ENCODE measurements at regions not wholly inside any gene's neighbourhood (a gene's known extent, or its start where the extent isn't known, plus 50 kb on each side); places are given as distances from the start of the nearest gene placed in this dataset.

- DNase-seq: no peak
Measured at GRCh38 chr10:9634466-9634865, 1383.2 kb upstream of the CELF2 start.

- no peak for DNase-seq
Measured at GRCh38 chr10:9635691-9636090, 1382.0 kb upstream of the CELF2 start.

- DNase-seq: no peak
Measured at GRCh38 chr10:9636216-9636615, 1381.5 kb upstream of the CELF2 start.

- no peak for DNase-seq
Measured at GRCh38 chr10:9643782-9644181, 1373.9 kb upstream of the CELF2 start.

GRCh38 chr10:9645404-9645803 is 1372.3 kb upstream of the CELF2 start:
- DNase-seq: no peak

- no peak for DNase-seq
Measured at GRCh38 chr10:9645928-9646600, 1371.6 kb upstream of the CELF2 start.

- no peak for DNase-seq
Measured at GRCh38 chr10:9654261-9654660, 1363.4 kb upstream of the CELF2 start.

- no peak for DNase-seq
Measured at GRCh38 chr10:9656386-9656785, 1361.3 kb upstream of the CELF2 start.

- DNase-seq: no peak
Measured at GRCh38 chr10:9656996-9657395, 1360.7 kb upstream of the CELF2 start.

GRCh38 chr10:9657530-9657929 is 1360.1 kb upstream of the CELF2 start:
- DNase-seq: no peak

GRCh38 chr10:9668411-9668810 is 1349.3 kb upstream of the CELF2 start:
- DNase-seq: no peak

- no peak for DNase-seq
Measured at GRCh38 chr10:9670911-9671310, 1346.8 kb upstream of the CELF2 start.

- no peak for DNase-seq
Measured at GRCh38 chr10:9681655-9682054, 1336.0 kb upstream of the CELF2 start.

GRCh38 chr10:9682802-9683201 is 1334.9 kb upstream of the CELF2 start:
- no peak for DNase-seq

GRCh38 chr10:9684186-9684585 is 1333.5 kb upstream of the CELF2 start:
- no peak for DNase-seq

GRCh38 chr10:9685596-9685995 is 1332.1 kb upstream of the CELF2 start:
- no peak for DNase-seq

- no peak for DNase-seq
Measured at GRCh38 chr10:9688711-9689110, 1329.0 kb upstream of the CELF2 start.

- DNase-seq: no peak
Measured at GRCh38 chr10:9707216-9707615, 1310.5 kb upstream of the CELF2 start.

- DNase-seq: no peak
Measured at GRCh38 chr10:9709849-9710248, 1307.8 kb upstream of the CELF2 start.

- no peak for DNase-seq
Measured at GRCh38 chr10:9712393-9712792, 1305.3 kb upstream of the CELF2 start.

GRCh38 chr10:9719246-9719645 is 1298.4 kb upstream of the CELF2 start:
- no peak for DNase-seq

GRCh38 chr10:9733766-9734165 is 1283.9 kb upstream of the CELF2 start:
- no peak for DNase-seq

GRCh38 chr10:9734218-9734617 is 1283.5 kb upstream of the CELF2 start:
- DNase-seq: no peak

- no peak for DNase-seq
Measured at GRCh38 chr10:9735731-9736130, 1281.9 kb upstream of the CELF2 start.

GRCh38 chr10:9743639-9744038 is 1274.0 kb upstream of the CELF2 start:
- no peak for DNase-seq

- no peak for DNase-seq
Measured at GRCh38 chr10:9745158-9745557, 1272.5 kb upstream of the CELF2 start.

Measured in CD4-positive, alpha-beta T cell treated with Interleukin-15 for 1 hour (primary cell).